ENCODE measurements at regions not wholly inside any gene's neighbourhood (a gene's known extent, or its start where the extent isn't known, plus 50 kb on each side); places are given as distances from the start of the nearest gene placed in this dataset.

- no peak for DNase-seq (ENCODE audit: low read depth in 2 of 2)
Measured at GRCh38 chr15:98386561-98386960, 261.8 kb upstream of the IGF1R start.

GRCh38 chr15:98387866-98388265, 260.5 kb upstream of the IGF1R start:
- no peak for DNase-seq (ENCODE audit: low read depth in 2 of 2)

- DNase-seq (ENCODE audit: low read depth in 2 of 2): no peak
Measured at GRCh38 chr15:98390946-98391530, 257.3 kb upstream of the IGF1R start.

GRCh38 chr15:98391568-98391967, 256.8 kb upstream of the IGF1R start:
- no peak for DNase-seq (ENCODE audit: low read depth in 2 of 2)

GRCh38 chr15:98393471-98393870, 254.9 kb upstream of the IGF1R start:
- DNase-seq (ENCODE audit: low read depth in 2 of 2): no peak

- no peak for DNase-seq (ENCODE audit: low read depth in 2 of 2)
Measured at GRCh38 chr15:98394546-98394945, 253.8 kb upstream of the IGF1R start.

GRCh38 chr15:98395974-98396610, 252.2 kb upstream of the IGF1R start:
- DNase-seq (ENCODE audit: low read depth in 2 of 2): no peak

GRCh38 chr15:98397419-98397818, 250.9 kb upstream of the IGF1R start:
- DNase-seq (ENCODE audit: low read depth in 2 of 2): no peak

GRCh38 chr15:98398056-98398455, 250.3 kb upstream of the IGF1R start:
- DNase-seq (ENCODE audit: low read depth in 2 of 2): no peak

GRCh38 chr15:98398886-98399285, 249.5 kb upstream of the IGF1R start:
- no peak for DNase-seq (ENCODE audit: low read depth in 2 of 2)

- no peak for DNase-seq (ENCODE audit: low read depth in 2 of 2)
Measured at GRCh38 chr15:98400120-98400519, 248.2 kb upstream of the IGF1R start.

- no peak for DNase-seq (ENCODE audit: low read depth in 2 of 2)
Measured at GRCh38 chr15:98401029-98401428, 247.3 kb upstream of the IGF1R start.

GRCh38 chr15:98402486-98402885, 245.9 kb upstream of the IGF1R start:
- DNase-seq (ENCODE audit: low read depth in 2 of 2): no peak

- DNase-seq (ENCODE audit: low read depth in 2 of 2): no peak
Measured at GRCh38 chr15:98403169-98403568, 245.2 kb upstream of the IGF1R start.

- no peak for DNase-seq (ENCODE audit: low read depth in 2 of 2)
Measured at GRCh38 chr15:98403569-98403968, 244.8 kb upstream of the IGF1R start.

- DNase-seq (ENCODE audit: low read depth in 2 of 2): no peak
Measured at GRCh38 chr15:98405013-98405412, 243.3 kb upstream of the IGF1R start.

GRCh38 chr15:98408231-98408630, 240.1 kb upstream of the IGF1R start:
- no peak for DNase-seq (ENCODE audit: low read depth in 2 of 2)

GRCh38 chr15:98410328-98410727, 238.0 kb upstream of the IGF1R start:
- DNase-seq (ENCODE audit: low read depth in 2 of 2): no peak

GRCh38 chr15:98412852-98413251, 235.5 kb upstream of the IGF1R start:
- no peak for DNase-seq (ENCODE audit: low read depth in 2 of 2)

- DNase-seq (ENCODE audit: low read depth in 2 of 2): no peak
Measured at GRCh38 chr15:98413933-98414546, 234.3 kb upstream of the IGF1R start.

GRCh38 chr15:98416222-98416855, 232.0 kb upstream of the IGF1R start:
- no peak for DNase-seq (ENCODE audit: low read depth in 2 of 2)

- DNase-seq (ENCODE audit: low read depth in 2 of 2): no peak
Measured at GRCh38 chr15:98417346-98417745, 231.0 kb upstream of the IGF1R start.

- DNase-seq (ENCODE audit: low read depth in 2 of 2): no peak
Measured at GRCh38 chr15:98418122-98418521, 230.2 kb upstream of the IGF1R start.
